ENCODE measurements at regions not wholly inside any gene's neighbourhood (a gene's known extent, or its start where the extent isn't known, plus 50 kb on each side); places are given as distances from the start of the nearest gene placed in this dataset.

DNA sequence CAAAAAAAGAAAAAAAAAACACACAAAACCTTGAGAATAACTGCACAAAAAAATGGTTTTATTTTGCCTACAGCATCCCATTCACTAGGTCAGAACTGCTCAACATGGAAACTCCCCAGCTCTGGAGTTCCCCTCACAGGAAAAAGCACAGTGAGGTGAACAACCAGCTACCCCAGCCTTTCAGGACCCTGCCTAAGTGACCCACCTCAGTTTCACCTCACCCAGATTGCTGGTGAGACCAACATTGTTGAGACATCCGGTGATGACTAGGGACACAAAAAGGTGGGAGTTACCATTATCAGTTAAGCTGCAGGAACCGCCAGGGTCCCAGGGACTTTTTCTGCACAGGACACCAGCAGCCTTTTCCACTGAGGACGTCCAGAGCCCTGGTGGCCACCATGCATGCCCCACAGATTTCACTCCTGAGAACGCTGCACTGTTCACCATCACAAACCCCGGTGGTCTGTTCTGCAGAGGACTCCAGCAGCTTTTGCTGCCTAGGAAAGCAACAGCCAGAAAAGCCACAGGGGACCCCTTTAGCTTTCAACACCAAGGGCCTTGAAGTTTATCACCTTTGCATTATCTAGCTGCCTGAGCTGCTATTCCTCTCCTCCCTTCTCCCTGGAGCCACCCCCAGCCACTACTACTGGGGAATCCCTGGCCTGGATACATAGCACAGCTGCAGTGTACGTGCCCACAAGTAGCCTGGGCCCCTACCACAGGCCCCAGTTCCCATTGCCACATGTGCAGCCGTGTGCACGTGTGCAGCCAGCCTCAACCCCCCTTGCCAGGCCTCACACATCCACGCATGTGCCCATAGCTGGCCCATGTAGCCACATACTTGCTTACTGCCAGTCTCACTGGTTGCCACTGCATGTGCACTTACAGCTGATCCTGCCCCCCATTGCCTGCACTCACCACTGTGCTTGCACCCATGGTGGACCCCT is 62.5 kb upstream of the FAR2 start:
- TF ChIP-seq, protein P1, sequence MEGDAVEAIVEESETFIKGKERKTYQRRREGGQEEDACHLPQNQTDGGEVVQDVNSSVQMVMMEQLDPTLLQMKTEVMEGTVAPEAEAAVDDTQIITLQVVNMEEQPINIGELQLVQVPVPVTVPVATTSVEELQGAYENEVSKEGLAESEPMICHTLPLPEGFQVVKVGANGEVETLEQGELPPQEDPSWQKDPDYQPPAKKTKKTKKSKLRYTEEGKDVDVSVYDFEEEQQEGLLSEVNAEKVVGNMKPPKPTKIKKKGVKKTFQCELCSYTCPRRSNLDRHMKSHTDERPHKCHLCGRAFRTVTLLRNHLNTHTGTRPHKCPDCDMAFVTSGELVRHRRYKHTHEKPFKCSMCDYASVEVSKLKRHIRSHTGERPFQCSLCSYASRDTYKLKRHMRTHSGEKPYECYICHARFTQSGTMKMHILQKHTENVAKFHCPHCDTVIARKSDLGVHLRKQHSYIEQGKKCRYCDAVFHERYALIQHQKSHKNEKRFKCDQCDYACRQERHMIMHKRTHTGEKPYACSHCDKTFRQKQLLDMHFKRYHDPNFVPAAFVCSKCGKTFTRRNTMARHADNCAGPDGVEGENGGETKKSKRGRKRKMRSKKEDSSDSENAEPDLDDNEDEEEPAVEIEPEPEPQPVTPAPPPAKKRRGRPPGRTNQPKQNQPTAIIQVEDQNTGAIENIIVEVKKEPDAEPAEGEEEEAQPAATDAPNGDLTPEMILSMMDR (IDR thresholded peaks at IDR 0.05): no peak
- no peak for TF ChIP-seq POLR2A (IDR thresholded peaks at IDR 0.05)
